ENCODE measurements at regions not wholly inside any gene's neighbourhood (a gene's known extent, or its start where the extent isn't known, plus 50 kb on each side); places are given as distances from the start of the nearest gene placed in this dataset.
A peak's percentile ranks its signal among the peaks of the same experiment; 100 is the strongest.

GRCh38 chr11:133787379-133788141 lies 57.8 kb downstream of the SPATA19 start:
- no peak for DNase-seq

GRCh38 chr11:133785795-133786340 lies 59.4 kb downstream of the SPATA19 start:
- no peak for DNase-seq

GRCh38 chr11:133784359-133784758 lies 61.0 kb downstream of the SPATA19 start:
- no peak for DNase-seq

- DNase-seq = no peak
Measured at GRCh38 chr11:133782116-133782725, 63.1 kb downstream of the SPATA19 start.

- no peak for DNase-seq
Measured at GRCh38 chr11:133778161-133778560, 67.2 kb downstream of the SPATA19 start.

- peak; percentile 60 for DNase-seq
Measured at GRCh38 chr11:133776671-133777367, 68.5 kb downstream of the SPATA19 start.

GRCh38 chr11:133762538-133762937 lies 82.8 kb downstream of the SPATA19 start:
- no peak for DNase-seq

GRCh38 chr11:133753150-133753549 lies 92.2 kb downstream of the SPATA19 start:
- no peak for DNase-seq

GRCh38 chr11:133749841-133750240 lies 95.5 kb downstream of the SPATA19 start:
- no peak for DNase-seq

GRCh38 chr11:133747409-133747808 lies 97.9 kb downstream of the SPATA19 start:
- peak; percentile 57 for DNase-seq

GRCh38 chr11:133746663-133747306 lies 98.5 kb downstream of the SPATA19 start:
- no peak for DNase-seq

GRCh38 chr11:133745791-133746190 lies 99.5 kb downstream of the SPATA19 start:
- DNase-seq = no peak

- DNase-seq = no peak
Measured at GRCh38 chr11:133742353-133742752, 103.0 kb downstream of the SPATA19 start.

GRCh38 chr11:133740963-133741362 lies 104.3 kb downstream of the SPATA19 start:
- no peak for DNase-seq

GRCh38 chr11:133739481-133739880 lies 105.8 kb downstream of the SPATA19 start:
- no peak for DNase-seq

GRCh38 chr11:133738624-133739023 lies 106.7 kb downstream of the SPATA19 start:
- DNase-seq = no peak

GRCh38 chr11:133733631-133734030 lies 111.7 kb downstream of the SPATA19 start:
- DNase-seq = no peak

- no peak for DNase-seq
Measured at GRCh38 chr11:133732109-133732674, 113.1 kb downstream of the SPATA19 start.

GRCh38 chr11:133727774-133728173 lies 117.5 kb downstream of the SPATA19 start:
- no peak for DNase-seq

- DNase-seq = peak; percentile 72
Measured at GRCh38 chr11:133726542-133726941, 118.8 kb downstream of the SPATA19 start.

GRCh38 chr11:133724116-133724515 lies 121.2 kb downstream of the SPATA19 start:
- peak; percentile 67 for DNase-seq

- no peak for DNase-seq
Measured at GRCh38 chr11:133723056-133723455, 122.3 kb downstream of the SPATA19 start.

- DNase-seq = no peak
Measured at GRCh38 chr11:133720951-133721350, 124.4 kb downstream of the SPATA19 start.

Data from NCI-H524 treated with DMSO at 0.1 percent for 48 hours (cell line).